HG03045 (cell line): ENCODE measurements at regions not wholly inside any gene's neighbourhood (a gene's known extent, or its start where the extent isn't known, plus 50 kb on each side); places are given as distances from the start of the nearest gene placed in this dataset.
"Not testable (repeated sequence)": the region's sequence is repeated elsewhere in the genome, so short reads cannot be mapped to it uniquely, and the experiment has no call there.

Experiments used
- ATAC-seq: cut with Tn5 transposase; IDR thresholded peaks from one replicate; pipeline ENCODE4 v1.9.1; 2021; ENCODE audit warnings: mild to moderate bottlenecking, moderate library complexity; ENCODE audit not compliant: unreplicated experiment

DNA sequence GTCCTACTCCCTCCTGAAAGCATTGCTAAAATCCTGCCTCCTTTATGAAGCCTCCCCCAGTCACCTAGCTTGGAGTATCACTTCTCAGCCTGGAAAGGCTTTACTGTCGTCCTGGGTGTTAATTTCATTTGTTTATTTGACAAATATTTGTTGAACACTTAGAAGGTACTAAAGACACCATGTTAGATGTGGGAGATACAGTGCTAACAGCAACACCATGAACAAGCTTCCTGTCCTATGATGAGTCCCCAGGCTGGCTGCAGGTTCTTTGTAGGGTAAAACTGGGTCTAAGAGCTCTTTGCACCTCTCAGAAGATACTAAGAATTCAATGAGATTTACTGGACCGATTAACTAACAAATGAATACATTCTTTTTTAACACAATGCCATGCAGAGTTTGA, 109.2 kb upstream of the TMEM170B start:
- ATAC-seq: no peak

DNA sequence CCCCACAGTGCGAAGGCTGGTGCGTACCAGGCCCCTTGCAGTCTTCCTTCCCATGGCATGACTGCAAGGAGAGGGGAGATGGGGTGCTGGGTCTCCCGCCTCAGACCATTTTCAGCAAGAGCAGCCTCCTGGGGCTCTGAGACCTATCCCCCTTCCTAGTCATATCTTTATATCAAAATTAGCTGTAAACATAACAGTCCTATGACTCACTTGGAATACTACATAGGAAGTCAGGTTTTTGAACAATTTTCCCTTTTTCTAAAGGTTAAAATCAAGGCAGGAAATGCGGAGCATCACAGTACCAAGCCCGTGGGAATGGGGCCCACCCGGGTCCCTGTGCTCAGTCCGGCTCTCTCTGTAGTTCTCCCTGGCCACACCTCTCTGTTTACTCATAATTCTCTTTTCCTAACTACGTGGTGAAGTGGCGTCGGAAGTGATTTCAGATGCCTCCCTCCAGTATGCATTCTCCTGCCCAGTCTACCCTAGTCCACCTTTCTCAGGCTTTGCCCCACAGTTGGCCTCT, 109.8 kb upstream of the TMEM170B start:
- no peak for ATAC-seq

DNA sequence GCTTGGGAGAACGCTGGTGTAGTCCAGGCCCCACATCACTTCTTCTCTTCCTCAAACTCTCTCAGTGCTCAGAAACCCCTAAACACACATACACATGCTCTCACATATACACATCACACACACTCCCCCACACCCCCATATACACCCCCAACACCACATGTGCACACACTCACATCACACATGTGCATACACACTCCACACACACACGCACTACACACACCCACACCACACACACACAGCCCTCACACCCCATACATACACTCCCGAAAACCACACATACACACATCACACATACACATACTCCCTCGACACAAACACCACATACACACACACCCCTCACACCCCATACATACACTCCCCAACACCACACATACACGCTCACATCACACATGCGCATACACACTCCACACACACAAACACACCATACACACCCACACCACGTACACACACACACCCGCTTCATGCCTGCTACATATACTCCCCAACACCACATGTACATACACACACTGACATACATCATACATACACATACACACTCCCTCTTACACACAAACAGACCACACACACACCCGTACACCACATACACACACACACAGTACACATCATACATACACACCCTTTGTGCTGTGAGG, 110.3 kb upstream of the TMEM170B start:
- ATAC-seq: no peak

DNA sequence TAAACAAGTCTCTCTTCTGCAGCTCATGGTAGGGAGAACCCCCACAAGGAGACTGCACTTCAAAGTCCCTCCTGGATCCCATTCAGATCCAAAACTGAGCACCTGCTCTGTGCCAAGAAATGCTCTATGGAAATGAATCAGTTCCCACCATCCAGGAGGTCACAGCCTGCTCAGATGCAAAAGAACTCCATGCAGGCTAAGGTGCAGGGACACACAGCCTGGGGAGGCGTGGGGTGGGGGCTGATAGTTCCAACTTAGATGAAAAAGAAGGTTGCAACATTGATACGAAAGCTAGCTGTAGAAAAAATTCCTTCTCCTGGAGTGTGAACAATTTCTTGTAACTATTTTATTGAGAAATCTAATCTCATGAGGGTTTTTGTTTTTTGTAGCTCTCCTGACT, 111.0 kb upstream of the TMEM170B start:
- ATAC-seq: no peak

DNA sequence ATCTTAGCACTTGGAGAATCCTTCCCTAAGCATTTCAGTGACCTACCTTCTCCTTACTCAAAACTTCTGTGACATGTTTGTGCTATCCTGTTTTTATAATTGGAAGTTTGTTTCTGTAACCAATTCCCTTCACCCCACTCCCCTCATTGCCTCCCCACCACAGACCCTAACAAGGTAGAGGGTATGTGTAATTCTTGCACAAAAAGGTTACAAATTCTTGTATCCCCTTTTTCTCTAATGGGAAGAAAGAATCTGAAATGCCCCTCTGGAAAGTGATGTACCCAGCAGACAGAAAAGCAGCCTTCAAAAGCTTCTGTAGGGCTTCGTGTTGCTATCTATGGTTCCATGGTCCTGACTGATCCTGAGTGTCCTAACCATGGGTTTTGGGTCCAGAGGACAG, 111.7 kb upstream of the TMEM170B start:
- ATAC-seq: no peak

DNA sequence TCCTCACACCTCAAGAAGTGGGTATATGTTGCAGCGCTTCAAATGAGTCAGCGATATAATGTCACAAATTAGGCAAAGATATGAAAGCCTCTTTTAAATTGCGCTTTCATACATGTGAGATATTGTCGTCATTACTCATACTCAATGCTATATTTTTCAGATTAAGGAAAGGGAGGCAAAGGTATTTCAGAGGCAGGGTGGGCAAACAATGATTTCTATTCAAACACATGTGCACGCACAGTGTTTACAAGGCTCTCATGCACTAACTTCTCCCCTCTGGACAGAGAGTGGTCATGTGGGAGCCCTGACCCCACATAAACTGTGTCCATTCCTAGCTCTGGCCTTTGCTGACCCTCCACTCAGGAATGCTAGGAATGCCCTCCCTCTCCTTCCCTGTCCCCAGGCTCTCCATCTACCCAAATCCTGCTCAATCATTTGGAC, 112.1 kb upstream of the TMEM170B start:
- no peak for ATAC-seq

DNA sequence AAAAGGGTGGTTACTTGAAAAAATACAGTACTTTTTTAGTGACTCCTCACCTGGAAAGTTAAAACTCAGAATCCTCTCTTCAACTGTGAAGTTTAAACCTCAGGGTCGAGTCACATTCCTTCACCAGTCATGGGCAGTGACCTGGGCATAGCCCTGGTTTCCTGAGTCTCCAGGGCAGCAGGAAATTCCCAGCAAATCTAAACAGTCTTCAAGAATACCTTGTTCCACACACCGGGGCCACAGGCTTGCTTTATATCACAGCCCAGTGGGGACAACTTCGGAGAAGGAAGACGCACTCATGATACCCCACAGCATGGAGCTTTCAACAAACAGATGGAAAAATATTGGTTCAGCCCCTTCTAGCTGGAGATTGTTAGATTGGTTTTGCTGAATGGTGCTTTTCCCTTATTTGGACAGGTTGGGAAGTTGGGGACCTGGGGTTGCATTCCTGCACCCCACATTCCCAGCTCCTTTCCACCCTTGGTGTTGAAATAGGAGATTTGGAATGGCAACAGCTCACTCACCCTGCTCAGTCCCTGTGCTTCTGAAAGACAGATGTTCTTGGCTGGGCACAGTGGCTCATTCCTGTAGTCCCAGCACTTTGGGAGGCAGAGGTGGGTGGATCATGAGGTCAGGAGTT, 113.0 kb upstream of the TMEM170B start:
- no peak for ATAC-seq

DNA sequence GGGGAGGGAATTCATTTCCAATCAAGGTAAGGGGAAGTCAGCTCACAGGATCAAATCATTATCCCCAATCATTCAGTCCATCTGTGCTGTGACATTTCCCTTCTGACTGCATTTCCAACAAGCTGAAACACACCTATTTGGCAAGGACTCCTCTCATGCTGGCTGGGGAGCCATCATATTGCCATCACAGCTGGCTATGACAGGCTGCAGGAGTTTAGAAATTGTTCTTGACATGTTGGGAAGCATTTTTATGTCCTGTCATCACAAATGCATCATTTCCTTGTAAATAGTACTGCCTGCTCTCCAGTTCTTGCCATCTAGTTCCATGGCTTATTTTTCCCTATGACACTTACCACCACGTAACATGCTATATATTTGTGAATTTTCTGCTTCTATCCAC, 113.9 kb upstream of the TMEM170B start:
- ATAC-seq: no peak

DNA sequence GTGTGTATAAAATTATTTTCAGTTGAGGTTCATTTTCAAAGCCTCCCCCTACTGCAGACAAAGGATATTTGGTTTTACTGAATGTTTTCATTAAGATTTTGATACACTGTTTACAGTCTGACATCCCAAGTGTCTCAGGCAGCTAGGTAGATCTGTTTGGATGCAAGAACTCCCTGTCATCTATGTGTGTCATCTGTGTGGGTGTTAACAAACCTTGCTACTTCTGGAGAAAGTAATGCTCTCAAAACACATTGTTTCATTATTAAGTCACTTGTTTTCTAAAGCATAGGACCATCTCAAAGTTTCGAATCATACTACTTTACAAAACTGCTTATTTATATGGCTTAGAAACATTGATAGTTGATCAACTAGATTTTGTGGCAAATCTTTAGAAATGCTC, 114.5 kb upstream of the TMEM170B start:
- ATAC-seq: no peak

DNA sequence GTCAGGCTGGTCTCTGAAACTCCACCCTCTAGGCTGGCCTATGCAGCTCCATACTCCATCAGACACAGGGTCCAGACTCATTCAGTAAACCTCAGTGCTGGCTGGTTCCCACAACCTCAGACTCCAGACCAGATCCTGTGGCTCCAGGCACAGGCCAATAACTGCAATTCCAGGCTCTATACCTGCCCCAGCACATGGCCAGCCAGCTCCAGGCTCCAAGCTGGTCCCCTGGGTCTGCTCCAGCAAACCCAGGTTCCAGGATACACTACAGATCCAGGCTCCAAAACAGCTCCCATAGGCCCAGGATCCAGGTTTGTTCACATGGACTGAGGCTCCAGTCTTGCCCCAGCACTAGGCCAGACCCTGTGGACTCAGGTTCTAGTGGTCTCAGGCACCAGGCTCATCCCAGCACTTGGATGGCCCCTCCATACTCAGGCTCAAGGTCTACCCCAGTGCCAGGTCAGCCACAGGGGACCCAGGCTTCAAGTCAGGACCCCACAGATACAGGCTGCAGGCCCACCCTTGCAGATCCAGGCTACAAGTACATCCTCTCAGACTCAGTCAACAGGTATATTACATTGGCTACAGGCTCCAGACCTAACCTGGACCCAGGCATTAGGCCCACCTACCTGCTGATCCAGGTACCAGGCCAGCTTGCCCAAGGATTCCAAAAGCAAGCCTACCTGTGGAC, 117.6 kb upstream of the TMEM170B start:
- no peak for ATAC-seq

DNA sequence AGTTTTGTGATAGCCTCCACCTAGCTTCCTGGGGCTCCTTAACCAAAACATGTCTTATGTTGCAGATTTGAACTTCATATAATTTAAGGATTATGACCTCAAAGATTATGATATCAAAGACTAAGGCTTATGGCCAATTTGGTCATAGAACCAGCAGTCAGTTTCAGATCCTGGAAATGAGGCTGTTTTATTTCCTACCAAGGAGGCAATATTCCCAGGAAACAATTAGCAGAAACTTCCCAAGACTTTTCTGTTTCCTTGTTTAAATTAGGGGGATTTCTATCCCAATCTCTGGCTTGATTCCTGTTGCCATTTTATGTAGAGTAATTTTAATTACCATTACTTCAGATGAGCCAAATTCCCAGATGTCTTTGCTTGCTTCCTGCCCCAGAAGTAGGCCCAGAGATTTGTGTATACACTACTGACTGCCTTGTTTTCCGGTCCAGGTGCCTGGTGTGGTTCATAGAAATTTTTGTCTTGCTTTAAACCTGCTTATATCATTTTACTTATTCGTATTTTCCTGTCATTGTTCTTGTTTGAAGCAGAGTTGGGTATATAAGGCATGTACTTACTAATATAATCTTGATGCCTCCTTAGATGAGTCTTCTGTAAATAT, 119.2 kb upstream of the TMEM170B start:
- no peak for ATAC-seq

DNA sequence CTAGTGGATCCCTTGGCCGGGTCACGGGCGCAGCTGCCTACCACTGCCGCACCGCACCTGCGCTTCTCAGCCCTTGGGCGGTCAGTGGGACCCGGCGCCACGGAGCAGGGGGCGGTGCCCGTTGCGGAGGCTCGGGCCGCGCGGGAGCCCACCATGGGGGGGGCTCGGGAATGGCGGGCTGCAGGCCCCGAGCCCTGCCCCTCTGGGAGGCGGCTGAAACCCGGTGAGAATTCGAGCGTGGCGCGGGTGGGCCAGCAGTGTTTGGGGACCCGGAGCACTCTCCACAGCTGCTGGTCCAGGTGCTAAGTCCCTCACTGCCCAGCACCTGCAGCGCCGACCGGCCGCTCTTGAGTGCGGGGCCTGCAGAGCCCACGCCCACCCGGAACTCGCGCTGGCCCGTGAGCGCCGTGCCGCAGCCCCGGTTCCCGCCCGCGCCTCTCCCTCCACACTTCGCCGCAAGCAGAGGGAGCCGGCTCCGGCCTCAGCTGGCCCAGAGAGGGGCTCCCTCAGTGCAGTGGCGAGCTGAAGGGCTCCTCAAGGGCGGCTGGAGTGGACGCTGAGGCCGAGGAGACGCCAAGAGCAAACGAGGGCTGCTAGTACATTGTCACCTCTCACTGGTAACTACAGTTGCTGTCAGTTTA, 120.5 kb upstream of the TMEM170B start:
- no peak for ATAC-seq

DNA sequence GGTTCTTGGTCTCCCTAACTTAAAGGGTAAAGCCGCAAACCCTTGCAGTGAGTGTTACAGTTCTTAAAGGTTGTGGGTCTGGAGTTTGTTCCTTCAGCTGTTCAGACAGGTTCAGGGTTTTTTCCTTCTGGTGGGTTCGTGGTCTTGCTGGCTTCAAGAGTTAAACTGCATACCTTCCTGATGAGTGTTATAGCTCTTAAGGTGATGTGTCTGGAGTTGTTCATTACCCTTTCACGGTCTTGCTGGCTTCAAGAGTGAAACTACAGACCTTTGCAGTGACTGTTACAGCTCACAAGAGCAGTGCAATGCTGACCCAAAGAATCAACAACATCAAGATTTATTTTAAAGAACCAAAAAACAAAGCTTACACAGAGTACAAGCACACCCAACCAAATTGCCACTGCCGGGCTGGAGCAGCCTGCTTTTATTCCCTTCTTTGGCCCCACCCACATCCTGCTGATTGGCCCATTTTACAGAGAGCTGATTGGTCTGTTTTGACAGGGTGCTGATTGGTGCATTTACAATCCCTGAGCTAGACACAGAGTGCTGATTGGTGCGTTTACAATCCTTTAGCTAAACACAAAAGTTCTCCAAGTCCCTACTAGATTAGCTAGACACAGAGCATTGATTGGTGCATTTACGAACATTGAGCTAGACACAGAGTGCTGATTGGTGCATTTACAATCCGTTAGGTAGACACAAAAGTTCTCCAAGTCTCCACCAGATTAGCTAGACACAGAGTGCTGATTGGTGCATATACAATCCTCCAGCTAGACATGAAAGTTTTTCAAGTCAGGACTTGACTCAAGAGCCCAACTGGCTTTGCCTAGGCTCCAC, 121.2 kb upstream of the TMEM170B start:
- ATAC-seq: not testable (repeated sequence)

DNA sequence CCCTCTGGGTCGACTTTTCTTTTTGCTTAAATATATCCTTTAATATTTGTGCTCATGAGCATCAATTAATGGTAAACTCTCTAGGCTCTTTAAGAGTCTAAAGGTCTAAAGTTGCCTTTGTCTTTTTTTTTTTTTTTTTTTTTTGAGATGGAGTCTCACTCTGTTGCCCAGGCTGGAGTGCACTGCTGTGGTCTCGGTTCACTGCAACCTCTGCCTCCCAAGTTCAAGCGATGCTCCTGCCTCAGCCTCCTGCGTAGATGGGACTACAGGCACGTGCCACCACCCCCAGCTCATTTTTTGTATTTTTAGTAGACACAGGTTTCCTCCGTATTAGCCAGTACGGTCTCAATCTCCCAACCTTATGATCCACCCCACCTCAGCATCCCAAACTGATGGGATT, 122.0 kb upstream of the TMEM170B start:
- ATAC-seq: no peak

DNA sequence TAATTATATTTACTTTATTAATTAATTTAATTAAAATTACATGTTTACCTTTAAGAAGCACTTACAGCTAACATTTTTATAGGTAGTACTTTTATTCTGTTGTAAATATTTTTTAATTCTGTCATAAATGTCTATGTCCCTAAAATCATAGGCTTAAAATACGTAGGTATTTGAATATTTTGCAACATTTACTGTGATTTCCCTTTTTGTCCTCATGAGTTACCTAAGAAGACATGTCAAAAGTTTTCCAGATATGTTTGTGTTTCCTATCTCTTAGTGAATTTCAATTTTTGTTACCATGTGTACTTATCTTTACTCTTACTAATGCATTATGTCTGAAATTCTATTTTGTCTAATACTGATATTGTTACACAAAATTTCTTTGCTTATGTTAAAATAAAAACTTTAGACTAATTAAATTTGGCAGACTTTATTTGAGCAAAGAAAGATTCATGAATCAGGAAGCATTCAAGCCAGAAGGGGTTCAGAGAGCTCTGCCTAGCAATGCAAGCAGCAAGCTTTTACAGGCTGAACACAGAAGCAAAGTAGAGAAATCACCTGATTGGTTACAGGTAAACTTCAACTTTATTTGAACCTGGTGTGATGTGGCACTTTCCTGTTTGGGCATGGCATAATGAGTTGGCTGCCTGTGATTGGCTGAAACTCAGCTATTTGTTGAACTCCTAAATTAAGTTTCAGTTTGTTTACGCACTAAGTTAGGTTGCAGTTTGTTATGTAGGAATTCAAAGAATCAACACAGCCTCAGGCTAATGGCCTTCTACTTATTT, 123.2 kb upstream of the TMEM170B start:
- no peak for ATAC-seq

DNA sequence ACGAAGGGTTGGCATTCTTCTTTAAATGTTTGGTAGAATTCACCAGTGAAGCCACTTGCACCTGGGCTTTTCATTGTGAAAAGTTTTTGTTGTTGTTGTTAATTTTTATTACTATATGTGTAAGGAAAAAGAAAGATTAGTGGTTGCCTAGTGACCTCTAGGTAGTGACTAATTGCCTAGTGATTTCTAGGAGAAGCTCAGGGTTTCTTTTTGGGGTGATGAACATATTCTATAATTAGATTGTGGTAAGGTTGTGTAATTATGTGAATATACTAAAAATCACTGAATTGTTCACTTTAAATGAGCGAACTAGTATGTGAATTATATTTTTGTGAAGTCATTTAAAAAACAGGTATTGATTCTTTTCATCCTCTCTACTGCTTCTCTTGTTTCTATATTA, 123.8 kb upstream of the TMEM170B start:
- no peak for ATAC-seq

DNA sequence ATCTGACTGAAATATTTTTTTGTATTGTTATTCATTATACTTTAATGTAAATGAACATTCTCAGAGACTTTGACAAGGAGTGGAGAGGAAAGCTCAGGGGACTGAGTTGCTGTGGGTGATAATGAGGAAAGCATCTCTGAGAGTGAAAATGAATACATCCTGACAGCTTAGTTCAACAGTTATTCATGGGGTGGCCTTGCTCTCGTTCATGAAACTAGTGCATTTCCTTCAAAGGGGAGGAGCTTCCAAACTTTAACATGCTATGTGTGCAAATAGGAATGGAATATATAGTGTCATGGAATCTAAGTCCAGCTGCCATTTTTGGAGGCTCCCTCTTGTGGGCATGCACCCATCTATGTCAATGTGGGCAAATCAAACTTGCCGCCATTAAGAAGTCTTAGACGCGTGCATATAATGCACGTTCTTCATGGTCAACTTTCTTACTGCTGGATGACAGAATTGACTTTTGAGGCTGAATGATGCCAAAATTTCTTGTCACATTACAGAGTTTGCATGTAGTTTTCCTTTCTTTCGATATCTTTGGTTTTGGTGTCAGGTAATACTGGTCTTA, 124.3 kb upstream of the TMEM170B start:
- no peak for ATAC-seq

DNA sequence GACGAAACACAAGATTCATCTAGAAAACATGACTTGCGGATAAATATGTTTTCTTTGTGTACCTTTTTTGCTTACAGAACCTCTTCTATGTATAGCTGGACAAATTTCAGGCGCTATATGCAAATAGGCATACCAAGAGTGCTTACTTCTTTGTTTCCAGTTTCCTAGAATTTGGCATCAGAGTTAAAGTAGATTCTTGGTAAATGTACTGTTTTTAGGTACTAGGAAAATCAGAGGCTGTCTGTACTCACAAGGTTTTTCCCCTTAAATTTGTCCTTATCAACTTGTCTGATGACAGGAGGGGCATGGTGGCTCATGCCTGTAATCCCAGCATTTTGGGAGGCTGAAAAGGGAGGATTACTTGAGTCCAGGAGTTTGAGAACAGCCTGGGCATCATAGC, 124.9 kb upstream of the TMEM170B start:
- no peak for ATAC-seq

DNA sequence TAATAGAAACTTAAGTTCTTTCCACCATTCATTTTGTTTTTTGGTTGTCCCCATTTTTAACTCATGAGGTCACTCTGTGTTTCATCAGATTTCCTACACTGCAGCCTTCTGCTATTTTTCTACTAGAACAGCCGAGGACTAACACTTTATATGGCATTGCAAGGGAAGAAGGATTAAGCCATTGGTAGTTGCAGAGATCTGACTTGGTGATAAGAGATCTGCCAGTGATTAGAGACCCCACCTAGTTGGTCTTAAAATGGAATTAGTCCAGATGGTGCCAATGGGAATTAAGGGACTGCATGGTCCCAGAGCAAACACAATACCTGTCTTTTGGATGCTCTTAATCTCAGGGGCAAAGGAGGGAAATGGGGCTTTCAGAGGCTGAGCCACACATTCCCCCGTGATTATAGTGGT, 125.5 kb upstream of the TMEM170B start:
- ATAC-seq: no peak
